Peyer's patch (tissue), 4 donors: ENCODE measurements at regions not wholly inside any gene's neighbourhood (a gene's known extent, or its start where the extent isn't known, plus 50 kb on each side); places are given as distances from the start of the nearest gene placed in this dataset.

Experiments
- CTCF ChIP-seq, 6 experiments: fragments of 450-650 bp in 4 of 6; fragments of 200-600 bp in 2 of 6; sonication (generic) in 1 of 6; IDR thresholded peaks; one replicate each; pipeline ENCODE4 v1.5.1; 2017 to 2019; ENCODE audit warnings: antibody characterized with exemption in 6 of 6, mild to moderate bottlenecking in 3 of 6, moderate library complexity in 1 of 6
- POLR2A ChIP-seq, 2 donors: fragments of 450-650 bp; IDR thresholded peaks; one replicate each; pipeline ENCODE4 v1.5.1; 2017; ENCODE audit warnings: antibody characterized with exemption in 2 of 2, mild to moderate bottlenecking in 2 of 2, moderate library complexity in 2 of 2

- TF ChIP-seq CTCF (IDR thresholded peaks at IDR 0.05), result no peak
- no peak for TF ChIP-seq POLR2A (IDR thresholded peaks at IDR 0.05)
Measured at GRCh38 chr7:142451817-142452216, 194.0 kb upstream of the PRSS58 start.
